HEK293T (cell line): ENCODE measurements at regions not wholly inside any gene's neighbourhood (a gene's known extent, or its start where the extent isn't known, plus 50 kb on each side); places are given as distances from the start of the nearest gene placed in this dataset.

Experiments used
- ARNT ChIP-seq: fragments of 450-650 bp; IDR thresholded peaks from 2 replicates; pipeline ENCODE4 v1.6.1; 2017; ENCODE audit warnings: mild to moderate bottlenecking
- BHLHE40 ChIP-seq: fragments of 450-650 bp; IDR thresholded peaks from 2 replicates; pipeline ENCODE4 v1.6.1; 2016; ENCODE audit warnings: mild to moderate bottlenecking, moderate library complexity, borderline replicate concordance
- ELF4 ChIP-seq: fragments of 450-650 bp; IDR thresholded peaks from 2 replicates; pipeline ENCODE4 v1.6.1; 2017; ENCODE audit warnings: antibody characterized with exemption
- FOXA1 ChIP-seq: fragments of 450-650 bp; IDR thresholded peaks from 2 replicates; pipeline ENCODE4 v1.6.1; 2016; ENCODE audit warnings: mild to moderate bottlenecking
- FOXM1 ChIP-seq: fragments of 450-650 bp; IDR thresholded peaks from 2 replicates; pipeline ENCODE4 v1.6.1; 2017; ENCODE audit warnings: mild to moderate bottlenecking, borderline replicate concordance
- HDGF ChIP-seq: fragments of 450-650 bp; IDR thresholded peaks from 2 replicates; pipeline ENCODE4 v1.6.1; 2017; ENCODE audit warnings: antibody characterized with exemption, borderline replicate concordance
- LEF1 ChIP-seq: fragments of 450-650 bp; IDR thresholded peaks from 2 replicates; pipeline ENCODE4 v1.6.1; 2017; ENCODE audit warnings: mild to moderate bottlenecking, borderline replicate concordance
- NFRKB ChIP-seq: fragments of 450-650 bp; IDR thresholded peaks from 2 replicates; pipeline ENCODE4 v1.6.1; 2016; ENCODE audit warnings: mild to moderate bottlenecking, moderate library complexity
- SP1 ChIP-seq: fragments of 450-650 bp; IDR thresholded peaks from 2 replicates; pipeline ENCODE4 v1.6.1; 2017
- SUZ12 ChIP-seq: fragments of 450-650 bp; IDR thresholded peaks from 2 replicates; pipeline ENCODE4 v1.6.1; 2016; ENCODE audit warnings: mild to moderate bottlenecking
- ZNF384 ChIP-seq: fragments of 450-650 bp; IDR thresholded peaks from 2 replicates; pipeline ENCODE4 v1.6.1; 2016
- TF ChIP-seq, protein P1 (sequence below): fragments of 450-650 bp; IDR thresholded peaks from 2 replicates; pipeline ENCODE4 v1.6.1; 2016

DNA sequence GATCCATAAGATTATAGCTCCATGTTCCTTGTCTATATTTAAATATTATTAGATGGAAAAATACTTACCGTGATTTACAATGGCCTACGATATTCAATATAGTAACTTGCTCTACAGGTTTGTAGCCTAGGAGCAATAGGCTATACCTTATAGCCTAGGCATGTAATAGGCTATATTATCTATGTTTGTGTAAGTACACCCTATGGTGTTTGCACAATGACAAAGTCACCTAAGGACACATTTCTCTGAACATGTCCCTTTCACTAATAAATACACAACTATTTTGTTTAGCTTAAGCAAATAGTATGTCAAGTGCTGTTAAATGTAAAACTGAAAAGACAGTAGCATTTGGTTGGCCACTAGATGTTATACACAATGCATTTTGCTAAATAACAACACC, 248.9 kb upstream of the ADGRL4 start:
- TF ChIP-seq SP1 (no peak), HDGF (no peak), ZNF384 (no peak), FOXM1 (no peak), BHLHE40 (no peak), FOXA1 (no peak), ARNT (no peak), SUZ12 (no peak), NFRKB (no peak), ELF4 (no peak), LEF1 (no peak)
- TF ChIP-seq, protein P1, sequence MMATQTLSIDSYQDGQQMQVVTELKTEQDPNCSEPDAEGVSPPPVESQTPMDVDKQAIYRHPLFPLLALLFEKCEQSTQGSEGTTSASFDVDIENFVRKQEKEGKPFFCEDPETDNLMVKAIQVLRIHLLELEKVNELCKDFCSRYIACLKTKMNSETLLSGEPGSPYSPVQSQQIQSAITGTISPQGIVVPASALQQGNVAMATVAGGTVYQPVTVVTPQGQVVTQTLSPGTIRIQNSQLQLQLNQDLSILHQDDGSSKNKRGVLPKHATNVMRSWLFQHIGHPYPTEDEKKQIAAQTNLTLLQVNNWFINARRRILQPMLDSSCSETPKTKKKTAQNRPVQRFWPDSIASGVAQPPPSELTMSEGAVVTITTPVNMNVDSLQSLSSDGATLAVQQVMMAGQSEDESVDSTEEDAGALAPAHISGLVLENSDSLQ: no peak
